IMR-90 (cell line): ENCODE measurements at regions not wholly inside any gene's neighbourhood (a gene's known extent, or its start where the extent isn't known, plus 50 kb on each side); places are given as distances from the start of the nearest gene placed in this dataset.

Experiments used
- ATAC-seq: fragments of 200-7000 bp; cut with Tn5 transposase; 2 replicates; pipeline ENCODE4 v1.9.1; 2020; ENCODE audit warnings: low read depth, mild to moderate bottlenecking, moderate library complexity
- BruUV-seq: library from RNA; stranded (reverse); fragments of 400-500 nt; replicated peaks from 2 replicates; lab custom pipeline; 2021; lab: Mats Ljungman, UMichigan
- CTCF ChIA-PET: fragments of 300-600 bp; formaldehyde crosslinking; extraction: SDS; loops from one replicate; lab custom pipeline; 2021; ENCODE audit warnings: antibody characterized with exemption; lab: Yijun Ruan, JAX
- POLR2A ChIA-PET: fragments of 300-600 bp; sonication (Branson Sonifier 250); formaldehyde crosslinking; loops from one replicate; lab custom pipeline; 2022; ENCODE audit warnings: antibody characterized with exemption; ENCODE audit not compliant: unreplicated experiment; lab: Charles Lee
- DNase-seq: peaks from one replicate; pipeline ENCODE4 v3.0.0; 2013
- H2AFZ ChIP-seq: replicated peaks from 2 replicates; pipeline ENCODE3; 2013; ENCODE audit warnings: low read length, mild to moderate bottlenecking; ENCODE audit not compliant: poor library complexity
- H2AK5ac ChIP-seq: 2 replicates; pipeline ENCODE4 v1.6.1; 2013; ENCODE audit warnings: low read depth, low read length, inconsistent platforms
- H2AK9ac ChIP-seq: replicated peaks from 2 replicates; pipeline ENCODE3; 2013; ENCODE audit warnings: mild to moderate bottlenecking, low read depth, low read length, moderate library complexity; ENCODE audit not compliant: poor library complexity
- H2BK120ac ChIP-seq: 2 replicates; pipeline ENCODE4 v1.6.1; 2013; ENCODE audit warnings: low read depth, low read length, inconsistent platforms
- H2BK15ac ChIP-seq: 3 replicates; pipeline ENCODE4 v1.6.1; 2013; ENCODE audit warnings: low read depth, low read length, inconsistent platforms
- H2BK20ac ChIP-seq: 2 replicates; pipeline ENCODE4 v1.6.1; 2013; ENCODE audit warnings: low read depth, mild to moderate bottlenecking, inconsistent platforms, low read length, moderate library complexity
- H2BK5ac ChIP-seq: 2 replicates; pipeline ENCODE4 v1.6.1; 2013; ENCODE audit warnings: mild to moderate bottlenecking, low read depth, low read length, inconsistent platforms; ENCODE audit not compliant: poor library complexity, severe bottlenecking
- H3K14ac ChIP-seq: replicated peaks from 2 replicates; pipeline ENCODE4 v1.6.1; 2013; ENCODE audit warnings: low read depth, low read length, inconsistent platforms
- H3K18ac ChIP-seq: 2 replicates; pipeline ENCODE4 v1.6.1; 2013; ENCODE audit warnings: low read depth, low read length, control low read depth
- H3K23ac ChIP-seq: 2 replicates; pipeline ENCODE4 v1.6.1; 2013; ENCODE audit warnings: low read depth, low read length, inconsistent platforms
- H3K27ac ChIP-seq: 2 replicates; pipeline ENCODE4 v1.5.1; 2013; ENCODE audit warnings: mild to moderate bottlenecking, control low read depth, low read length; ENCODE audit not compliant: insufficient read depth
- H3K27me3 ChIP-seq: 2 replicates; pipeline ENCODE4 v1.6.1; 2013; ENCODE audit warnings: low read length; ENCODE audit not compliant: control insufficient read depth, insufficient read depth
- H3K36me3 ChIP-seq: 2 replicates; pipeline ENCODE4 v1.6.1; 2013; ENCODE audit warnings: low read length, mixed read lengths; ENCODE audit not compliant: control insufficient read depth, insufficient read depth
- H3K4ac ChIP-seq: 2 replicates; pipeline ENCODE4 v1.6.1; 2013; ENCODE audit warnings: low read depth, low read length, inconsistent platforms
- H3K4me1 ChIP-seq: 2 replicates; pipeline ENCODE4 v1.6.1; 2013; ENCODE audit warnings: low read length, mixed read lengths; ENCODE audit not compliant: control insufficient read depth, insufficient read depth
- H3K4me2 ChIP-seq: 2 replicates; pipeline ENCODE4 v1.6.1; 2013; ENCODE audit warnings: low read depth, mild to moderate bottlenecking, control low read depth, low read length, moderate library complexity
- H3K4me3 ChIP-seq: 2 replicates; pipeline ENCODE4 v1.5.1; 2013; ENCODE audit warnings: low read depth, mild to moderate bottlenecking, control low read depth, low read length, moderate library complexity; ENCODE audit not compliant: insufficient read depth
- H3K56ac ChIP-seq: 2 replicates; pipeline ENCODE4 v1.6.1; 2013; ENCODE audit warnings: low read length, inconsistent platforms; ENCODE audit not compliant: insufficient read depth; ENCODE audit errors: extremely low read depth
- H3K79me1 ChIP-seq, 2 experiments: 2 replicates each; pipeline ENCODE4 v1.6.1; 2013; ENCODE audit warnings: low read length in 2 of 2, inconsistent platforms in 1 of 2, low read depth in 1 of 2
- H3K9ac ChIP-seq: 2 replicates; pipeline ENCODE4 v1.6.1; 2013; ENCODE audit warnings: low read depth, low read length, control low read depth
- H3K9me1 ChIP-seq: 2 replicates; pipeline ENCODE4 v1.6.1; 2013; ENCODE audit warnings: low read length, inconsistent platforms; ENCODE audit not compliant: insufficient read depth
- H3K9me3 ChIP-seq: 2 replicates; pipeline ENCODE4 v1.6.1; 2013; ENCODE audit warnings: low read length; ENCODE audit not compliant: control insufficient read depth, insufficient read depth
- H4K20me1 ChIP-seq: 2 replicates; pipeline ENCODE4 v1.6.1; 2013; ENCODE audit warnings: low read length, inconsistent platforms; ENCODE audit not compliant: insufficient read depth
- H4K5ac ChIP-seq: 2 replicates; pipeline ENCODE4 v1.6.1; 2013; ENCODE audit warnings: mild to moderate bottlenecking, low read depth, low read length, control low read depth
- H4K8ac ChIP-seq, 2 experiments: 2 replicates each; pipeline ENCODE4 v1.6.1; 2013; ENCODE audit warnings: low read depth in 2 of 2, low read length in 2 of 2, control low read depth in 1 of 2, inconsistent platforms in 1 of 2
- H4K91ac ChIP-seq: 2 replicates; pipeline ENCODE4 v1.6.1; 2013; ENCODE audit warnings: low read depth, low read length, inconsistent platforms; ENCODE audit not compliant: insufficient read depth
- CTCF ChIP-seq: conservative IDR thresholded peaks from 2 replicates; pipeline ENCODE4 v1.5.1; 2012; ENCODE audit warnings: mild to moderate bottlenecking, low read depth, low read length, improper control_type of control experiment
- ELK1 ChIP-seq: fragments of 150-350 bp; IDR thresholded peaks from 2 replicates; pipeline ENCODE4 v1.6.1; 2016; ENCODE audit warnings: low read depth, mild to moderate bottlenecking, low read length, moderate library complexity, borderline replicate concordance
- MAFK ChIP-seq: IDR thresholded peaks from 2 replicates; pipeline ENCODE4 v1.6.1; 2012; ENCODE audit warnings: low read depth, low read length, improper control_type of control experiment
- RAD21 ChIP-seq: IDR thresholded peaks from 2 replicates; pipeline ENCODE4 v1.6.1; 2012; ENCODE audit warnings: low read length, improper control_type of control experiment
- RCOR1 ChIP-seq: IDR thresholded peaks from 2 replicates; pipeline ENCODE4 v1.6.1; 2012; ENCODE audit warnings: mild to moderate bottlenecking, low read length, improper control_type of control experiment; ENCODE audit not compliant: insufficient replicate concordance
- SMC3 ChIP-seq: fragments of 150-350 bp; IDR thresholded peaks from 2 replicates; pipeline ENCODE4 v1.6.1; 2016; ENCODE audit warnings: low read depth, mild to moderate bottlenecking, antibody characterized with exemption, low read length, moderate library complexity
- WGBS, 2 experiments: methylation state at CpG; one replicate each; pipeline versions ENCODE4 v1.1.5 to v1.1.7; 2013; ENCODE audit warnings: missing lambda C conversion rate in 2 of 2; ENCODE audit not compliant: insufficient read length in 1 of 2; ENCODE audit errors: extremely low coverage in 2 of 2; 5-methylcytosine and 5-hydroxymethylcytosine counted together
- dilution Hi-C: fragments of 300-500 bp; cut with HindIII; formaldehyde crosslinking; loops from one replicate; pipeline ENCODE4 v1.14.3; 2018; ENCODE audit warnings: low sequenced_read_pairs; ENCODE audit not compliant: unreplicated experiment
- in situ Hi-C: fragments of 300-500 bp; cut with MboI; formaldehyde crosslinking; loops from 3 replicates; pipeline ENCODE4 v1.14.3; 2019; ENCODE audit warnings: low sequenced_read_pairs, inconsistent platforms, mixed read lengths
- intact Hi-C: fragments of 100-400 bp; cut with micrococcal nuclease; formaldehyde crosslinking; loops from 2 replicates; pipeline ENCODE4 v1.10.0; 2022

- POLR2A ChIA-PET = no interaction called here
- Histone ChIP-seq H3K27me3 (no peaks in the 10 kb centered on the region), H4K5ac (no peak overlapping the region), H3K18ac (no peak overlapping the region), H2BK5ac (no peak overlapping the region), H3K9me1 (no peaks in the 10 kb centered on the region), H3K56ac (no peak overlapping the region), H3K4ac (no peak overlapping the region), H4K20me1 (no peaks in the 10 kb centered on the region), H3K79me1 (no peaks in the 10 kb centered on the region), H2AK9ac (no peak overlapping the region), H3K14ac (no peak overlapping the region), H2BK120ac (no peak overlapping the region), H3K27ac (no peak overlapping the region), H3K9me3 (no peaks in the 10 kb centered on the region), H4K91ac (no peak overlapping the region), H3K36me3 (no peaks in the 10 kb centered on the region), H2BK20ac (no peak overlapping the region), H3K4me2 (no peak overlapping the region), H3K23ac (no peak overlapping the region), H2BK15ac (no peak overlapping the region), H4K8ac (no peak overlapping the region), H2AFZ (peak overlapping the region; percentile 13), H3K4me3 (no peak overlapping the region), H3K4me1 (peaks cover 3% of the 10 kb centered on the region; the same call in 1 of the 2 replicates), H3K9ac (no peak overlapping the region), H2AK5ac (no peak overlapping the region)
- dilution Hi-C loops = no loop called here
- CTCF ChIA-PET = no interaction called here
- no TSS peak for BruUV-seq
- no peak for TF ChIP-seq ELK1
- peak; percentile 85 for TF ChIP-seq CTCF
- TF ChIP-seq RCOR1 = no peak
- no peak for TF ChIP-seq MAFK
- peak; percentile 79 for TF ChIP-seq SMC3
- TF ChIP-seq RAD21 = peak; percentile 87
- no CpG with 5 or more reads among the region's 3 CpGs for WGBS, 2 experiments
- intact Hi-C loops = loop anchor here (1.0 to 2.0 kb wide), 5 partner anchors 49 to 165 kb away; partner anchors contain the start of gene STK38L
- in situ Hi-C loops = no loop called here
- ATAC-seq (peak; percentile 98), DNase-seq (peak; percentile 84)
These were observed 59.8 kb upstream of the C12orf71 start for GRCh38 chr12:27142101-27142721.
